Prostate gland (tissue), 2 donors: ENCODE measurements at regions not wholly inside any gene's neighbourhood (a gene's known extent, or its start where the extent isn't known, plus 50 kb on each side); places are given as distances from the start of the nearest gene placed in this dataset.

Experiments used
- POLR2A ChIP-seq: fragments of 450-650 bp; IDR thresholded peaks from one replicate; pipeline ENCODE4 v1.6.1; 2016; ENCODE audit warnings: antibody characterized with exemption, mild to moderate bottlenecking
- TF ChIP-seq, protein P1 (sequence below), 4 experiments: fragments of 200-600 bp in 2 of 4; fragments of 450-650 bp in 2 of 4; sonication (generic) in 2 of 4; IDR thresholded peaks; 1 replicate in 3 of 4; 2 replicates in 1 of 4; pipeline ENCODE4 v1.5.1; 2016 to 2019; ENCODE audit warnings: antibody characterized with exemption in 4 of 4, mild to moderate bottlenecking in 2 of 4, moderate library complexity in 2 of 4

DNA sequence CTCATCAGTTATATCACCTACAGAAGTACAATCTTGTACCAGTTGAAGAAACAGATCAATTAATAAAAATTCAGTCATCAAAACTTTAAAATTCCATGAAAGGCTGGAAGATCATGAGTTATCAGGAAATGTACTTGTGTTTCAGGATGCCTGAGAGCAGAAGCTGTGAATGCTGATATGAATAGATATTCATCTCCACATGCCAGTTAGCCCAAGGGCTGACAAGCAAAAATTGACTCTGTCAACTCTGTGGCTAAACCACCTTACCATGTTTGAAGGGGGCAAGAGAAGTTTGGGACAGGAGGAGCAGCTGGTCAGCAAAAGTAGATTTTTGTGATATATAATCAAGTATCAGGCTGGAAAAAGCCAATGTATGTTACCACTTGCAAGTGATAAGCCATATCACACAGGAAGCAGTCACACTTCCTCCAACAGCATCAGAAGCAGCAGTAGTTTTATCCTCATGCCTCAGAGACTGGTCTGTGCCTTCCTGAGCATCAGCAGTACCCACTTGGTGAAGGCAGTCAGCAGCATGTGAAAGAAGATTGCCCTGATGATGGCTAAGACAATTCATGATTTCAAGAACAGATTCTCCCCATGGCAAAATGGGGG is 328.2 kb upstream of the CNTNAP5 start:
- TF ChIP-seq POLR2A, result no peak
- TF ChIP-seq, protein P1, sequence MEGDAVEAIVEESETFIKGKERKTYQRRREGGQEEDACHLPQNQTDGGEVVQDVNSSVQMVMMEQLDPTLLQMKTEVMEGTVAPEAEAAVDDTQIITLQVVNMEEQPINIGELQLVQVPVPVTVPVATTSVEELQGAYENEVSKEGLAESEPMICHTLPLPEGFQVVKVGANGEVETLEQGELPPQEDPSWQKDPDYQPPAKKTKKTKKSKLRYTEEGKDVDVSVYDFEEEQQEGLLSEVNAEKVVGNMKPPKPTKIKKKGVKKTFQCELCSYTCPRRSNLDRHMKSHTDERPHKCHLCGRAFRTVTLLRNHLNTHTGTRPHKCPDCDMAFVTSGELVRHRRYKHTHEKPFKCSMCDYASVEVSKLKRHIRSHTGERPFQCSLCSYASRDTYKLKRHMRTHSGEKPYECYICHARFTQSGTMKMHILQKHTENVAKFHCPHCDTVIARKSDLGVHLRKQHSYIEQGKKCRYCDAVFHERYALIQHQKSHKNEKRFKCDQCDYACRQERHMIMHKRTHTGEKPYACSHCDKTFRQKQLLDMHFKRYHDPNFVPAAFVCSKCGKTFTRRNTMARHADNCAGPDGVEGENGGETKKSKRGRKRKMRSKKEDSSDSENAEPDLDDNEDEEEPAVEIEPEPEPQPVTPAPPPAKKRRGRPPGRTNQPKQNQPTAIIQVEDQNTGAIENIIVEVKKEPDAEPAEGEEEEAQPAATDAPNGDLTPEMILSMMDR (IDR thresholded peaks at IDR 0.05), result no peak
